Naive thymus-derived CD8-positive, alpha-beta T cell (primary cell): ENCODE measurements at regions not wholly inside any gene's neighbourhood (a gene's known extent, or its start where the extent isn't known, plus 50 kb on each side); places are given as distances from the start of the nearest gene placed in this dataset.

Source experiments
- ATAC-seq, 2 donors: fragments of 150-1000 bp; cut with Tn5 transposase in 1 of 2; sonication (Bioruptor Pico), chemical (Tn5 transposase) in 1 of 2; 1 replicate in 1 of 2; 2 replicates in 1 of 2; pipeline ENCODE4 v1.10.0; 2021; ENCODE audit warnings: mild to moderate bottlenecking in 2 of 2, moderate library complexity in 2 of 2
- POLR2A ChIA-PET: fragments of 350-600 bp; sonication (Branson Sonifier 250); formaldehyde crosslinking; loops from one replicate; lab custom pipeline; 2021; ENCODE audit warnings: antibody characterized with exemption; lab: Charles Lee
- DNase-seq, 10 donors: peaks; one replicate each; pipeline versions ENCODE4 v3.0.0 to v3.0.0-alpha.2; 2020 to 2022
- H3K27ac Mint-ChIP-seq, 10 donors: one replicate each; pipeline ENCODE4 v1.8.0; 2020 to 2022; ENCODE audit warnings: mild to moderate bottlenecking in 10 of 10, mixed read lengths in 10 of 10, moderate library complexity in 4 of 10, inconsistent platforms in 1 of 10
- H3K27me3 Mint-ChIP-seq, 5 donors: one replicate each; pipeline ENCODE4 v1.8.0; 2021 to 2022; ENCODE audit warnings: mixed read lengths in 5 of 5
- H3K36me3 Mint-ChIP-seq, 3 donors: one replicate each; pipeline ENCODE4 v1.8.0; 2020 to 2022; ENCODE audit warnings: mixed read lengths in 3 of 3, mild to moderate bottlenecking in 2 of 3, inconsistent platforms in 1 of 3
- H3K4me1 Mint-ChIP-seq, 4 donors: one replicate each; pipeline ENCODE4 v1.8.0; 2021 to 2022; ENCODE audit warnings: mixed read lengths in 4 of 4
- H3K4me3 Mint-ChIP-seq, 10 donors: one replicate each; pipeline ENCODE4 v1.8.0; 2020 to 2022; ENCODE audit warnings: mild to moderate bottlenecking in 10 of 10, mixed read lengths in 10 of 10, moderate library complexity in 6 of 10, inconsistent platforms in 1 of 10
- H3K9me3 Mint-ChIP-seq, 9 donors: one replicate each; pipeline ENCODE4 v1.8.0; 2020 to 2022; ENCODE audit warnings: mixed read lengths in 9 of 9, mild to moderate bottlenecking in 3 of 9, inconsistent platforms in 1 of 9, moderate library complexity in 1 of 9

- no peaks in the 10 kb centered on the region for H3K27me3 Mint-ChIP-seq
- POLR2A ChIA-PET = no interaction called here
- H3K4me1 Mint-ChIP-seq = no peaks in the 10 kb centered on the region
- DNase-seq (no peak), ATAC-seq (no peak)
- H3K27ac Mint-ChIP-seq = no peak overlapping the region
- H3K9me3 Mint-ChIP-seq = peaks cover 0 to 18% (median 0%) of the 10 kb centered on the region in 9 donors
- H3K4me3 Mint-ChIP-seq = no peak overlapping the region
- H3K36me3 Mint-ChIP-seq = no peaks in the 10 kb centered on the region
Observed at GRCh38 chr6:66662721-66663507, 955.9 kb upstream of the EYS start.

GRCh38 chr6:66662196-66662595, 955.2 kb upstream of the EYS start:
- POLR2A ChIA-PET = no interaction called here
- H3K4me3 Mint-ChIP-seq = no peak overlapping the region
- no peak for DNase-seq
- no peaks in the 10 kb centered on the region for H3K27me3 Mint-ChIP-seq
- no peak overlapping the region for H3K27ac Mint-ChIP-seq
- H3K36me3 Mint-ChIP-seq = no peaks in the 10 kb centered on the region
- H3K9me3 Mint-ChIP-seq = peaks cover 0 to 23% (median 3%) of the 10 kb centered on the region in 9 donors
- no peaks in the 10 kb centered on the region for H3K4me1 Mint-ChIP-seq
- no peak for ATAC-seq

GRCh38 chr6:66655420-66655819, 948.4 kb upstream of the EYS start:
- Mint-ChIP-seq H3K9me3 (peaks cover 2 to 41% (median 13%) of the 10 kb centered on the region in 9 donors), H3K36me3 (no peaks in the 10 kb centered on the region), H3K27ac (no peak overlapping the region), H3K27me3 (no peaks in the 10 kb centered on the region), H3K4me1 (no peaks in the 10 kb centered on the region), H3K4me3 (no peak overlapping the region)
- no peak for DNase-seq
- POLR2A ChIA-PET = no interaction called here
- ATAC-seq = no peak

- H3K4me3 Mint-ChIP-seq = no peak overlapping the region
- no peak for ATAC-seq
- POLR2A ChIA-PET = no interaction called here
- no peaks in the 10 kb centered on the region for H3K27me3 Mint-ChIP-seq
- H3K9me3 Mint-ChIP-seq = peaks cover 0 to 19% (median 7%) of the 10 kb centered on the region in 9 donors
- H3K4me1 Mint-ChIP-seq = no peaks in the 10 kb centered on the region
- no peaks in the 10 kb centered on the region for H3K36me3 Mint-ChIP-seq
- H3K27ac Mint-ChIP-seq = no peak overlapping the region
- DNase-seq = no peak
Observed at GRCh38 chr6:66638518-66638917, 931.5 kb upstream of the EYS start.

GRCh38 chr6:66638099-66638498, 931.1 kb upstream of the EYS start:
- no peaks in the 10 kb centered on the region for H3K36me3 Mint-ChIP-seq
- H3K9me3 Mint-ChIP-seq = peaks cover 0 to 19% (median 7%) of the 10 kb centered on the region in 9 donors
- POLR2A ChIA-PET = no interaction called here
- ATAC-seq (no peak), DNase-seq (no peak)
- no peak overlapping the region for H3K27ac Mint-ChIP-seq
- H3K27me3 Mint-ChIP-seq = no peaks in the 10 kb centered on the region
- no peak overlapping the region for H3K4me3 Mint-ChIP-seq
- H3K4me1 Mint-ChIP-seq = no peaks in the 10 kb centered on the region

GRCh38 chr6:66628917-66629316, 921.9 kb upstream of the EYS start:
- H3K9me3 Mint-ChIP-seq = peaks cover 0 to 15% (median 5%) of the 10 kb centered on the region in 9 donors
- no peaks in the 10 kb centered on the region for H3K4me1 Mint-ChIP-seq
- no peaks in the 10 kb centered on the region for H3K27me3 Mint-ChIP-seq
- POLR2A ChIA-PET = no interaction called here
- ATAC-seq (no peak), DNase-seq (no peak)
- no peak overlapping the region for H3K4me3 Mint-ChIP-seq
- H3K27ac Mint-ChIP-seq = no peak overlapping the region
- no peaks in the 10 kb centered on the region for H3K36me3 Mint-ChIP-seq

- ATAC-seq (no peak), DNase-seq (no peak)
- Mint-ChIP-seq H3K27ac (no peak overlapping the region), H3K4me3 (no peak overlapping the region), H3K36me3 (no peaks in the 10 kb centered on the region), H3K4me1 (no peaks in the 10 kb centered on the region), H3K27me3 (no peaks in the 10 kb centered on the region), H3K9me3 (peaks cover 0 to 18% (median 3%) of the 10 kb centered on the region in 9 donors)
- POLR2A ChIA-PET = no interaction called here
Observed at GRCh38 chr6:66623050-66623449, 916.0 kb upstream of the EYS start.

- H3K4me3 Mint-ChIP-seq = no peak overlapping the region
- POLR2A ChIA-PET = no interaction called here
- H3K27me3 Mint-ChIP-seq = no peaks in the 10 kb centered on the region
- H3K36me3 Mint-ChIP-seq = peaks cover 0 to 11% (median 0%) of the 10 kb centered on the region in 3 donors
- H3K27ac Mint-ChIP-seq = no peak overlapping the region
- no peak for ATAC-seq
- H3K4me1 Mint-ChIP-seq = no peaks in the 10 kb centered on the region
- DNase-seq = no peak
- peaks cover 7 to 28% (median 11%) of the 10 kb centered on the region in 9 donors for H3K9me3 Mint-ChIP-seq
Observed at GRCh38 chr6:66605971-66606370, 898.9 kb upstream of the EYS start.

- peaks cover 7 to 38% (median 13%) of the 10 kb centered on the region in 9 donors for H3K9me3 Mint-ChIP-seq
- DNase-seq = no peak
- no peak overlapping the region for H3K4me3 Mint-ChIP-seq
- no peak overlapping the region for H3K27ac Mint-ChIP-seq
- POLR2A ChIA-PET = no interaction called here
- no peak for ATAC-seq
- H3K4me1 Mint-ChIP-seq = no peaks in the 10 kb centered on the region
- H3K27me3 Mint-ChIP-seq = no peaks in the 10 kb centered on the region
- peaks cover 0 to 11% (median 0%) of the 10 kb centered on the region in 3 donors for H3K36me3 Mint-ChIP-seq
Observed at GRCh38 chr6:66605011-66605410, 898.0 kb upstream of the EYS start.

- POLR2A ChIA-PET = no interaction called here
- Mint-ChIP-seq H3K4me1 (no peaks in the 10 kb centered on the region), H3K27ac (no peak overlapping the region), H3K27me3 (no peaks in the 10 kb centered on the region), H3K4me3 (no peak overlapping the region), H3K36me3 (peaks cover 0 to 6% (median 0%) of the 10 kb centered on the region in 3 donors), H3K9me3 (peaks cover 10 to 36% (median 19%) of the 10 kb centered on the region in 9 donors)
- ATAC-seq = no peak
- no peak for DNase-seq
Observed at GRCh38 chr6:66599541-66599940, 892.5 kb upstream of the EYS start.

GRCh38 chr6:66578362-66578761, 871.3 kb upstream of the EYS start:
- ATAC-seq = no peak

GRCh38 chr6:66568271-66568670, 861.2 kb upstream of the EYS start:
- H3K27ac Mint-ChIP-seq = no peak overlapping the region
- no peak for DNase-seq
- peaks cover 0 to 18% (median 5%) of the 10 kb centered on the region in 9 donors for H3K9me3 Mint-ChIP-seq
- H3K36me3 Mint-ChIP-seq = no peaks in the 10 kb centered on the region
- no peaks in the 10 kb centered on the region for H3K4me1 Mint-ChIP-seq
- ATAC-seq = no peak
- no peak overlapping the region for H3K4me3 Mint-ChIP-seq
- POLR2A ChIA-PET = no interaction called here
- no peaks in the 10 kb centered on the region for H3K27me3 Mint-ChIP-seq

More at GRCh38 chr6:66578362-66578761, 871.3 kb upstream of the EYS start:
- Mint-ChIP-seq H3K4me3 (no peak overlapping the region), H3K36me3 (no peaks in the 10 kb centered on the region), H3K9me3 (peaks cover 0 to 9% (median 6%) of the 10 kb centered on the region in 9 donors), H3K4me1 (no peaks in the 10 kb centered on the region), H3K27ac (no peak overlapping the region), H3K27me3 (no peaks in the 10 kb centered on the region)
- POLR2A ChIA-PET = no interaction called here
- no peak for DNase-seq

GRCh38 chr6:66561479-66561878, 854.5 kb upstream of the EYS start:
- peaks cover 0 to 22% (median 10%) of the 10 kb centered on the region in 9 donors for H3K9me3 Mint-ChIP-seq
- H3K4me3 Mint-ChIP-seq = no peak overlapping the region
- no peaks in the 10 kb centered on the region for H3K4me1 Mint-ChIP-seq
- H3K27ac Mint-ChIP-seq = no peak overlapping the region
- ATAC-seq (no peak), DNase-seq (no peak)
- H3K27me3 Mint-ChIP-seq = no peaks in the 10 kb centered on the region
- no peaks in the 10 kb centered on the region for H3K36me3 Mint-ChIP-seq
- POLR2A ChIA-PET = no interaction called here

GRCh38 chr6:66558189-66558588, 851.2 kb upstream of the EYS start:
- ATAC-seq = no peak
- POLR2A ChIA-PET = no interaction called here
- no peaks in the 10 kb centered on the region for H3K4me1 Mint-ChIP-seq
- H3K9me3 Mint-ChIP-seq = peaks cover 8 to 35% (median 24%) of the 10 kb centered on the region in 9 donors
- H3K27ac Mint-ChIP-seq = no peak overlapping the region
- no peaks in the 10 kb centered on the region for H3K27me3 Mint-ChIP-seq
- no peak for DNase-seq
- no peak overlapping the region for H3K4me3 Mint-ChIP-seq
- H3K36me3 Mint-ChIP-seq = no peaks in the 10 kb centered on the region
